ENCODE measurements at regions not wholly inside any gene's neighbourhood (a gene's known extent, or its start where the extent isn't known, plus 50 kb on each side); places are given as distances from the start of the nearest gene placed in this dataset.
A peak's percentile ranks its signal among the peaks of the same experiment; 100 is the strongest.

DNA sequence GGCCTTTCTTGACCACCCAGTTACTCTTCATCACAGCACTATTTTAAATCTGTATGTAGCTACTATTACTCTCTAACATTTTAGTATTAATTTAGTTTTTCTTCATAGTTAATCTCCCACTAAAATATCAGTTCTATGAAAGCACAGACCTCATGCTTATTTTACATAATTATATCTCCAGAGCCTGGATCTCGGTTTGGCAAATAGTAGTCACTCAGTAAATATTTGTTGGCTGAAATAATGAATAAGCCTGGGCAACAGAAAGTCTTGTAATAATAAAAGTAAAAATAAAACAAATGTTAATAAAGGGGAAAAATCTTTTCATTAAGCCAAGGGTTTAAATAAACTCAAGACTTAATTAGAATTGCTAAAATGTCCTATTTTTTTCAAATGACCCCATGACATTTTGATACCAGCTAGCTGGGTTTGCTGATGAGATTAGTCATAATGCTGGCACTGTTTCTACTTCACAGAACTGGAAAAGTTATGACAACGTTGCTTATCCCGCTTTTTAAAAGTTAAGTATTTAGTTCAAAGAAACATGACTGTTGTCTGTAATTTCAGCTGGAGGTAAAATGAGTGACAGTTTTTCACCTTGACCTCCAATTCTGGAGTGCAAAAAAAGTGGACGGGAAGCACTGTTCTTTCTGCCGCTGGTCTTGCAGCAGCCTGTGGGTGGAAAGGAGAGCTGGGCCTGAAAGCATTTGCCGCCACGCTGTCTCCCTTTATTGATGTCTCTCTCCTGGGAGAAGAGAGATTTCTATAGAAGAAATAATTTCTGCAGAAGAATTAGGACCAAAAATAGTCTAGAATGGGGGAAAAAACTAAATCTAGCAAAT is 85.2 kb upstream of the SPATA13 start:
- H3K4me3 ChIP-seq (ENCODE audit: insufficient read depth, low read depth, low read length) = no peak overlapping the region
- H3K9me3 ChIP-seq (ENCODE audit: control insufficient read depth, low read length) = no peaks in the 10 kb centered on the region
- WGBS, 2 experiments = 81 to 88% methylated on average over 6 to 7 of the region's 7 CpGs
- H3K4me1 ChIP-seq (ENCODE audit: control insufficient read depth, insufficient read depth, low read length) = peaks cover 5% of the 10 kb centered on the region
- no peaks in the 10 kb centered on the region for H3K27me3 ChIP-seq (ENCODE audit: control insufficient read depth, insufficient read depth, low read length, poor library complexity, severe bottlenecking)
- H3K27ac ChIP-seq (ENCODE audit: insufficient read depth, low read depth, low read length, poor library complexity, severe bottlenecking) = no peak overlapping the region
- no peaks in the 10 kb centered on the region for H3K36me3 ChIP-seq (ENCODE audit: control insufficient read depth, insufficient read depth, low read length)

DNA sequence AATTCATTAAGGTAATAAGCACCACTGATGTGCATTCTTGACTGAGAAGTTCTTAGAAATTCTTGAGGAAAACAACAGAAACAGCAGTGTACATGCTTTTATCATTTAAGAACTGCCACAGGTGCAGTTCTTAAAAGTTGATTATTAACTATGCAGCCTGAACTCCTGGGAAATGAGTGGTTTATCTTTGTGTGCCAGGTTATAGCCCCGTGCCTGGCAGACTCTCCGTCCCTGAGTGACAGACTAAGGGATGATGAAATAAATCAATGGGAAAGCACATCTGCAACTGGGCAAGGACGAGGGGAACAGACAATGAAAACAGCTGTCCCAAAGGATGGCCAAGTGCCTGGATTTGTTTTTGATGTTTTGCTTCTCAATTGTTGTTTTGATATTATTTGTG is 84.4 kb upstream of the SPATA13 start:
- Histone ChIP-seq H3K9me3 (ENCODE audit: control insufficient read depth, low read length) (no peaks in the 10 kb centered on the region), H3K27me3 (ENCODE audit: control insufficient read depth, insufficient read depth, low read length, poor library complexity, severe bottlenecking) (no peaks in the 10 kb centered on the region), H3K4me1 (ENCODE audit: control insufficient read depth, insufficient read depth, low read length) (peaks cover 5% of the 10 kb centered on the region), H3K27ac (ENCODE audit: insufficient read depth, low read depth, low read length, poor library complexity, severe bottlenecking) (no peak overlapping the region), H3K36me3 (ENCODE audit: control insufficient read depth, insufficient read depth, low read length) (no peaks in the 10 kb centered on the region), H3K4me3 (ENCODE audit: insufficient read depth, low read depth, low read length) (no peak overlapping the region)
- 69 to 74% methylated on average over 3 of the region's 3 CpGs for WGBS, 2 experiments

GRCh38 chr13:24076636-24077035 is 83.9 kb upstream of the SPATA13 start:
- no peaks in the 10 kb centered on the region for H3K36me3 ChIP-seq (ENCODE audit: control insufficient read depth, insufficient read depth, low read length)
- H3K9me3 ChIP-seq (ENCODE audit: control insufficient read depth, low read length) = no peaks in the 10 kb centered on the region
- 79 to 81% methylated on average over 7 to 8 of the region's 8 CpGs for WGBS, 2 experiments
- H3K4me1 ChIP-seq (ENCODE audit: control insufficient read depth, insufficient read depth, low read length) = peaks cover 5% of the 10 kb centered on the region
- H3K27ac ChIP-seq (ENCODE audit: insufficient read depth, low read depth, low read length, poor library complexity, severe bottlenecking) = no peak overlapping the region
- no peaks in the 10 kb centered on the region for H3K27me3 ChIP-seq (ENCODE audit: control insufficient read depth, insufficient read depth, low read length, poor library complexity, severe bottlenecking)
- H3K4me3 ChIP-seq (ENCODE audit: insufficient read depth, low read depth, low read length) = no peak overlapping the region

GRCh38 chr13:24080134-24080533 is 80.4 kb upstream of the SPATA13 start:
- Histone ChIP-seq H3K4me3 (ENCODE audit: insufficient read depth, low read depth, low read length) (no peak overlapping the region), H3K27ac (ENCODE audit: insufficient read depth, low read depth, low read length, poor library complexity, severe bottlenecking) (no peak overlapping the region), H3K4me1 (ENCODE audit: control insufficient read depth, insufficient read depth, low read length) (peaks cover 23% of the 10 kb centered on the region), H3K27me3 (ENCODE audit: control insufficient read depth, insufficient read depth, low read length, poor library complexity, severe bottlenecking) (no peaks in the 10 kb centered on the region), H3K9me3 (ENCODE audit: control insufficient read depth, low read length) (no peaks in the 10 kb centered on the region), H3K36me3 (ENCODE audit: control insufficient read depth, insufficient read depth, low read length) (no peaks in the 10 kb centered on the region)
- WGBS, 2 experiments = 66 to 71% methylated on average over 5 of the region's 5 CpGs

GRCh38 chr13:24081387-24081786 is 79.1 kb upstream of the SPATA13 start:
- H3K36me3 ChIP-seq (ENCODE audit: control insufficient read depth, insufficient read depth, low read length) = no peaks in the 10 kb centered on the region
- 95 to 96% methylated on average over 2 of the region's 2 CpGs for WGBS, 2 experiments
- no peaks in the 10 kb centered on the region for H3K9me3 ChIP-seq (ENCODE audit: control insufficient read depth, low read length)
- H3K4me1 ChIP-seq (ENCODE audit: control insufficient read depth, insufficient read depth, low read length) = peaks cover 32% of the 10 kb centered on the region
- no peak overlapping the region for H3K4me3 ChIP-seq (ENCODE audit: insufficient read depth, low read depth, low read length)
- no peak overlapping the region for H3K27ac ChIP-seq (ENCODE audit: insufficient read depth, low read depth, low read length, poor library complexity, severe bottlenecking)
- no peaks in the 10 kb centered on the region for H3K27me3 ChIP-seq (ENCODE audit: control insufficient read depth, insufficient read depth, low read length, poor library complexity, severe bottlenecking)

DNA sequence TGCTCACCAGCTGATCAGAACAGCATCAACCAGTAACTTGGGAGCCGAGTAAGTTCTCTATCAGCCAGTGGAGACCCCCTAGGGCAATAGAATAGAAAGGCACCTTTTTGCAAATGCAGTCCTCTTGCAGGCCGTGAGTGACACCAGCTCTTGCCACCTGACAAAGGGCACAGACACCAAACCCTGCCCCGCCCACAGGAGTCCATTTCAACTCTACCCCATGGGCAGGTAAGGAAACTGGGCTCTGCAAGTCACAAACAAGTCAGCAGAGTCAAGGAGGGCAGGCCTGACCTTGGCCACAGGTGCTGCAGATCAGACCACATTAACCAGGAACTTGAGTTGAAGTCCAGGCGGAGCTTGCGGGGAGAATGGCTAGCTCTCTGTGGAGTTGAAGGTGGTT is 77.4 kb upstream of the SPATA13 start:
- Histone ChIP-seq H3K4me1 (ENCODE audit: control insufficient read depth, insufficient read depth, low read length) (peaks cover 44% of the 10 kb centered on the region), H3K36me3 (ENCODE audit: control insufficient read depth, insufficient read depth, low read length) (no peaks in the 10 kb centered on the region), H3K4me3 (ENCODE audit: insufficient read depth, low read depth, low read length) (no peak overlapping the region), H3K27me3 (ENCODE audit: control insufficient read depth, insufficient read depth, low read length, poor library complexity, severe bottlenecking) (no peaks in the 10 kb centered on the region), H3K9me3 (ENCODE audit: control insufficient read depth, low read length) (no peaks in the 10 kb centered on the region), H3K27ac (ENCODE audit: insufficient read depth, low read depth, low read length, poor library complexity, severe bottlenecking) (peak overlapping the region; percentile 38)
- 64 to 68% methylated on average over 5 of the region's 5 CpGs for WGBS, 2 experiments

- H3K4me3 ChIP-seq (ENCODE audit: insufficient read depth, low read depth, low read length) = no peak overlapping the region
- 51 to 52% methylated on average over 15 of the region's 15 CpGs for WGBS, 2 experiments
- no peaks in the 10 kb centered on the region for H3K36me3 ChIP-seq (ENCODE audit: control insufficient read depth, insufficient read depth, low read length)
- H3K27ac ChIP-seq (ENCODE audit: insufficient read depth, low read depth, low read length, poor library complexity, severe bottlenecking) = peak overlapping the region; percentile 17
- no peaks in the 10 kb centered on the region for H3K27me3 ChIP-seq (ENCODE audit: control insufficient read depth, insufficient read depth, low read length, poor library complexity, severe bottlenecking)
- no peaks in the 10 kb centered on the region for H3K9me3 ChIP-seq (ENCODE audit: control insufficient read depth, low read length)
- peaks cover 44% of the 10 kb centered on the region for H3K4me1 ChIP-seq (ENCODE audit: control insufficient read depth, insufficient read depth, low read length)
Observed at GRCh38 chr13:24083722-24084421, 76.6 kb upstream of the SPATA13 start.

- Histone ChIP-seq H3K27me3 (ENCODE audit: control insufficient read depth, insufficient read depth, low read length, poor library complexity, severe bottlenecking) (no peaks in the 10 kb centered on the region), H3K4me3 (ENCODE audit: insufficient read depth, low read depth, low read length) (no peak overlapping the region), H3K27ac (ENCODE audit: insufficient read depth, low read depth, low read length, poor library complexity, severe bottlenecking) (no peak overlapping the region), H3K36me3 (ENCODE audit: control insufficient read depth, insufficient read depth, low read length) (no peaks in the 10 kb centered on the region), H3K9me3 (ENCODE audit: control insufficient read depth, low read length) (no peaks in the 10 kb centered on the region), H3K4me1 (ENCODE audit: control insufficient read depth, insufficient read depth, low read length) (peaks cover 44% of the 10 kb centered on the region)
- WGBS, 2 experiments = 70 to 71% methylated on average over 4 of the region's 4 CpGs
Observed at GRCh38 chr13:24085662-24086061, 74.9 kb upstream of the SPATA13 start.

DNA sequence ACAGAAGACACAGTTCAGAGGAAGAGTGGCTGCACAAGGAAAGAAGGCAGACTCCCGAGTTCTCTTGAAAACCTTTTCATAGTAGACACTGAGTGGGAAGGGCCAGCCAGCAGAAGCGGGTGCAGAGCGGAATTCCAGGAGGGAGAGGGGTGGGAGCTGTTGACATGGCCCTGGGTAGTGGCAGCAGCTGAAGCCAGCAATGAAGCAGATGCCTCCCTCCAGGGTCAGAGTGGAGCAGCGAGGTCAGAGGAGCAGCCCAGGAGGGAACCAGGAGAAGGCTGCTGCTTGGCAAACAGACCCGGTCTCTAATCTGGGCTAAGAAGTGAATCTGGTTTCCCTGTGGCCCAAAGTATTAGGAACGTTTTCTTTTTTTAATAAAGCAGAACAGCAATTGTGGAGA is 73.9 kb upstream of the SPATA13 start:
- Histone ChIP-seq H3K27me3 (ENCODE audit: control insufficient read depth, insufficient read depth, low read length, poor library complexity, severe bottlenecking) (no peaks in the 10 kb centered on the region), H3K36me3 (ENCODE audit: control insufficient read depth, insufficient read depth, low read length) (no peaks in the 10 kb centered on the region), H3K4me3 (ENCODE audit: insufficient read depth, low read depth, low read length) (no peak overlapping the region), H3K9me3 (ENCODE audit: control insufficient read depth, low read length) (no peaks in the 10 kb centered on the region), H3K4me1 (ENCODE audit: control insufficient read depth, insufficient read depth, low read length) (peaks cover 44% of the 10 kb centered on the region), H3K27ac (ENCODE audit: insufficient read depth, low read depth, low read length, poor library complexity, severe bottlenecking) (no peak overlapping the region)
- 71 to 79% methylated on average over 6 of the region's 6 CpGs for WGBS, 2 experiments

DNA sequence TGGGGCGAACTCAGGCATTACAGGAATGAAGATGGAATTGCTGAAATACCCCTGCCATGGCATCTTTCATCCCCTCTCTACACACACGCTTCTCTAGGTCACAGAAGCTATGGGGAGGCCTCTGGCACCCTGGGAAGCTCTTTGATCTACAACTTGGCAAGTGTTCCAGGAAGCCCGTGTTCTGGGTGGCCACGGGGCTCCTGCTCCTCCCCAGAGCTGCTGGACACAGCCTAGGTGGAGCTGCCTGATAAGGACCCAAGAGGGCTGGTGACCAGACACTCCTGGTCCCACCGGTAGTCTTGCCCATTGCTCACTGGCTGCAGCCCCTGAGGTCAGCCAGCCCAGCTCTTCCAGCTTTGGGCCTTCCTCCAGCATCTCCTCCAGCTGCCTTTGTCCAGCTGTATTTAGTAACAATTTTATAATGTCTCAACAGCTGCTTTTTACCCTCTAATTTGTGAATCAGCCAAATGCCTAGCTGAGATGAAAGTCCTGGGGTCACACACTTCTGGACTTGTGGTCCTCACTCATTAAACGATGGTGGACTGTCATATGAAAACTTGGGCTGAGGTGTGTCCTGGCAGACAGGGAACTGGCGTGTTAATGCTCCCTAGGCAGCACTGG is 72.8 kb upstream of the SPATA13 start:
- Histone ChIP-seq H3K27me3 (ENCODE audit: control insufficient read depth, insufficient read depth, low read length, poor library complexity, severe bottlenecking) (no peaks in the 10 kb centered on the region), H3K4me3 (ENCODE audit: insufficient read depth, low read depth, low read length) (no peak overlapping the region), H3K27ac (ENCODE audit: insufficient read depth, low read depth, low read length, poor library complexity, severe bottlenecking) (no peak overlapping the region), H3K4me1 (ENCODE audit: control insufficient read depth, insufficient read depth, low read length) (peaks cover 52% of the 10 kb centered on the region), H3K9me3 (ENCODE audit: control insufficient read depth, low read length) (no peaks in the 10 kb centered on the region), H3K36me3 (ENCODE audit: control insufficient read depth, insufficient read depth, low read length) (no peaks in the 10 kb centered on the region)
- 85 to 89% methylated on average over 7 of the region's 7 CpGs for WGBS, 2 experiments
